SK-N-SH (cell line): ENCODE measurements at regions not wholly inside any gene's neighbourhood (a gene's known extent, or its start where the extent isn't known, plus 50 kb on each side); places are given as distances from the start of the nearest gene placed in this dataset.

ENCODE experiments used
- CTCF ChIA-PET: fragments of 300-600, 350-600 bp; formaldehyde crosslinking; extraction: SDS; loops from one replicate; lab custom pipeline; 2021; lab: Yijun Ruan, JAX
- POLR2A ChIA-PET: fragments of 350-600 bp; sonication (Branson Sonifier 250); formaldehyde crosslinking; extraction: SDS; loops from one replicate; lab custom pipeline; 2020; ENCODE audit warnings: antibody characterized with exemption, inconsistent platforms; lab: Yijun Ruan, JAX
- DNase-seq: peaks from one replicate; pipeline ENCODE4 v3.0.0; 2012
- H2AFZ ChIP-seq: fragments of 200-600 bp; sonication (generic); 2 replicates; pipeline ENCODE4 v1.8.1; 2016; ENCODE audit warnings: antibody characterized with exemption, mild to moderate bottlenecking, low read depth
- H3F3A ChIP-seq: fragments of 200-600 bp; sonication (generic); replicated peaks from 2 replicates; pipeline ENCODE3; 2016; ENCODE audit warnings: antibody characterized with exemption, mild to moderate bottlenecking; ENCODE audit not compliant: insufficient read depth
- H3K27ac ChIP-seq, 2 experiments: fragments of 200-500 bp in 1 of 2; fragments of 200-600 bp in 1 of 2; sonication (Bioruptor generic) in 1 of 2; sonication (generic), shearing (Covaris generic) in 1 of 2; 2 replicates each; pipeline versions ENCODE4 v1.5.1 to v1.6.1; 2014 to 2016; ENCODE audit warnings: low read depth in 2 of 2, inconsistent platforms in 1 of 2, low read length in 1 of 2, mild to moderate bottlenecking in 1 of 2, mixed read lengths in 1 of 2
- H3K27me3 ChIP-seq: fragments of 200-600 bp; sonication (generic), shearing (Covaris generic); 2 replicates; pipeline ENCODE4 v1.6.1; 2016; ENCODE audit warnings: mixed run types; ENCODE audit not compliant: insufficient read depth
- H3K36me3 ChIP-seq, 2 experiments: fragments of 200-500 bp in 1 of 2; fragments of 200-600 bp in 1 of 2; sonication (Bioruptor generic) in 1 of 2; sonication (generic) in 1 of 2; replicated peaks in 1 of 2; 2 replicates each; pipeline versions ENCODE3 to v1.5.1; 2014 to 2016; ENCODE audit warnings: low read length in 1 of 2, mild to moderate bottlenecking in 1 of 2; ENCODE audit not compliant: insufficient read depth in 2 of 2, control insufficient read depth in 1 of 2
- H3K4me1 ChIP-seq, 2 experiments: fragments of 200-500 bp in 1 of 2; fragments of 200-600 bp in 1 of 2; sonication (Bioruptor generic) in 1 of 2; sonication (generic), shearing (Covaris generic) in 1 of 2; 2 replicates each; pipeline versions ENCODE4 v1.5.1 to v1.6.1; 2014 to 2016; ENCODE audit warnings: low read depth in 1 of 2, low read length in 1 of 2, mixed run types in 1 of 2; ENCODE audit not compliant: insufficient read depth in 2 of 2, control insufficient read depth in 1 of 2
- H3K4me2 ChIP-seq: fragments of 200-600 bp; sonication (generic), shearing (Covaris generic); 2 replicates; pipeline ENCODE4 v1.6.1; 2017; ENCODE audit warnings: mixed run types
- H3K4me3 ChIP-seq, 2 experiments: fragments of 200-500 bp in 1 of 2; fragments of 200-600 bp in 1 of 2; sonication (Bioruptor generic) in 1 of 2; sonication (generic), shearing (Covaris generic) in 1 of 2; 2 replicates each; pipeline versions ENCODE4 v1.5.1 to v1.8.1; 2014 to 2016; ENCODE audit warnings: low read depth in 2 of 2, inconsistent platforms in 1 of 2, low read length in 1 of 2, mild to moderate bottlenecking in 1 of 2, mixed read lengths in 1 of 2, moderate library complexity in 1 of 2
- H3K79me2 ChIP-seq: fragments of 200-600 bp; sonication (generic); 2 replicates; pipeline ENCODE4 v1.8.1; 2017; ENCODE audit warnings: mild to moderate bottlenecking; ENCODE audit not compliant: insufficient read depth
- H3K9ac ChIP-seq: fragments of 200-600 bp; sonication (generic); 2 replicates; pipeline ENCODE4 v1.6.1; 2017; ENCODE audit warnings: mixed run types
- H3K9me2 ChIP-seq: fragments of 200-600 bp; sonication (generic); 2 replicates; pipeline ENCODE4 v1.6.1; 2017; ENCODE audit warnings: mixed run types
- H3K9me3 ChIP-seq: fragments of 200-600 bp; sonication (generic); 2 replicates; pipeline ENCODE4 v1.6.1; 2017; ENCODE audit warnings: mixed run types, mild to moderate bottlenecking, moderate library complexity
- H4K20me1 ChIP-seq: fragments of 200-600 bp; sonication (generic); 2 replicates; pipeline ENCODE4 v1.6.1; 2017; ENCODE audit warnings: mild to moderate bottlenecking, mixed run types; ENCODE audit not compliant: insufficient read depth
- CHD2 ChIP-seq: fragments of 150-350 bp; IDR thresholded peaks from 2 replicates; pipeline ENCODE4 v1.6.1; 2018; ENCODE audit warnings: low read length; ENCODE audit not compliant: partially characterized antibody
- CTCF ChIP-seq: fragments of 200-600 bp; sonication (generic); IDR thresholded peaks from 2 replicates; pipeline ENCODE4 v1.6.1; 2017; ENCODE audit warnings: antibody characterized with exemption, mild to moderate bottlenecking, moderate library complexity
- FOSL2 ChIP-seq: IDR thresholded peaks from 2 replicates; pipeline ENCODE4 v1.4.0; 2012; ENCODE audit warnings: low read depth, mild to moderate bottlenecking, moderate library complexity, borderline replicate concordance
- FOXJ3 ChIP-seq: sonication (generic); formaldehyde crosslinking; IDR thresholded peaks from 2 replicates; pipeline ENCODE4 v1.5.1; 2020; ENCODE audit warnings: mild to moderate bottlenecking, missing genetic modification reagents
- GABPA ChIP-seq: IDR thresholded peaks from 2 replicates; pipeline ENCODE4 v1.4.0; 2012; ENCODE audit warnings: low read depth, mild to moderate bottlenecking
- JUND ChIP-seq: IDR thresholded peaks from 2 replicates; pipeline ENCODE4 v1.4.0; 2012
- MEF2A ChIP-seq: IDR thresholded peaks from 2 replicates; pipeline ENCODE4 v1.4.0; 2012; ENCODE audit warnings: low read depth, borderline replicate concordance
- MXI1 ChIP-seq: IDR thresholded peaks from 2 replicates; pipeline ENCODE4 v1.6.1; 2012; ENCODE audit warnings: mild to moderate bottlenecking, low read depth, low read length, improper control_type of control experiment
- RXRA ChIP-seq: IDR thresholded peaks from 2 replicates; pipeline ENCODE4 v1.4.0; 2012; ENCODE audit warnings: low read depth, mild to moderate bottlenecking, borderline replicate concordance
- SIN3A ChIP-seq: IDR thresholded peaks from 2 replicates; pipeline ENCODE4 v1.6.1; 2012; ENCODE audit warnings: low read depth, mild to moderate bottlenecking, low read length, moderate library complexity, borderline replicate concordance
- SMC3 ChIP-seq: IDR thresholded peaks from 2 replicates; pipeline ENCODE4 v1.6.1; 2012; ENCODE audit warnings: low read depth, low read length, improper control_type of control experiment
- TCF12 ChIP-seq: IDR thresholded peaks from 2 replicates; pipeline ENCODE4 v1.4.0; 2012
- TEAD4 ChIP-seq: IDR thresholded peaks from 2 replicates; pipeline ENCODE4 v1.4.0; 2012; ENCODE audit warnings: mild to moderate bottlenecking, borderline replicate concordance; ENCODE audit not compliant: insufficient read depth
- USF2 ChIP-seq: fragments of 150-350 bp; IDR thresholded peaks from 2 replicates; pipeline ENCODE4 v1.6.1; 2017; ENCODE audit warnings: antibody characterized with exemption, low read length, low read depth, borderline replicate concordance
- YY1 ChIP-seq: IDR thresholded peaks from 2 replicates; pipeline ENCODE4 v1.4.0; 2012; ENCODE audit warnings: low read depth, mild to moderate bottlenecking
- WGBS: methylation state at CpG from one replicate; pipeline ENCODE4 v1.1.6; 2017; ENCODE audit warnings: low lambda C conversion rate; 5-methylcytosine and 5-hydroxymethylcytosine counted together
- TF ChIP-seq, protein P1 (sequence below): IDR thresholded peaks from 2 replicates; pipeline ENCODE4 v1.4.0; 2012; ENCODE audit warnings: low read depth, borderline replicate concordance
- TF ChIP-seq, protein P2 (sequence below): fragments of 150-350 bp; IDR thresholded peaks from 2 replicates; pipeline ENCODE4 v1.6.1; 2016; ENCODE audit warnings: mild to moderate bottlenecking, low read depth, low read length
- TF ChIP-seq, protein P3 (sequence below): IDR thresholded peaks from 2 replicates; pipeline ENCODE4; 2012

DNA sequence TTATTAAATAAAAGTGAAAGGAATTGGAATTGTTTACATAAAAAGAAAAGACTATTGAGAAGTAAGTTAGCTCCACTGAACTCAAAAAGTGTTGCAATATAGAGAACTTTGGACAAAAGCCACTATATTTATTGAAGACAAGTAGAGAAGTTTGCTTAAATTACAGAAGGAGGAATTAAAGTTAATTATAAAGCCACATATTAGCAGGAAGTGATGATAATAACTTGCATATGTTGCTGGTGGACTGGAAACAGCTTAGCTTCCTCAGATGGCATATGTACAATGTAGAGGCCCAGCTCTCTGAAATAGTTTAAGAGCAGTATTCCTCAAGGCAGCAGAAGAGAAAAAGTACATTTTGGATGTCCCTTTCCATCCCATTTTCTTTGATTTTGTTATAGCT lies 400.7 kb downstream of the GATA3 start:
- Histone ChIP-seq H3F3A (no peaks in the 10 kb centered on the region), H3K4me1 (no peaks in the 10 kb centered on the region), H3K27me3 (no peaks in the 10 kb centered on the region)
- TF ChIP-seq USF2, result no peak
- no peak for TF ChIP-seq SMC3
- TF ChIP-seq JUND, result no peak
- TF ChIP-seq MEF2A, result no peak
- TF ChIP-seq, protein P1, sequence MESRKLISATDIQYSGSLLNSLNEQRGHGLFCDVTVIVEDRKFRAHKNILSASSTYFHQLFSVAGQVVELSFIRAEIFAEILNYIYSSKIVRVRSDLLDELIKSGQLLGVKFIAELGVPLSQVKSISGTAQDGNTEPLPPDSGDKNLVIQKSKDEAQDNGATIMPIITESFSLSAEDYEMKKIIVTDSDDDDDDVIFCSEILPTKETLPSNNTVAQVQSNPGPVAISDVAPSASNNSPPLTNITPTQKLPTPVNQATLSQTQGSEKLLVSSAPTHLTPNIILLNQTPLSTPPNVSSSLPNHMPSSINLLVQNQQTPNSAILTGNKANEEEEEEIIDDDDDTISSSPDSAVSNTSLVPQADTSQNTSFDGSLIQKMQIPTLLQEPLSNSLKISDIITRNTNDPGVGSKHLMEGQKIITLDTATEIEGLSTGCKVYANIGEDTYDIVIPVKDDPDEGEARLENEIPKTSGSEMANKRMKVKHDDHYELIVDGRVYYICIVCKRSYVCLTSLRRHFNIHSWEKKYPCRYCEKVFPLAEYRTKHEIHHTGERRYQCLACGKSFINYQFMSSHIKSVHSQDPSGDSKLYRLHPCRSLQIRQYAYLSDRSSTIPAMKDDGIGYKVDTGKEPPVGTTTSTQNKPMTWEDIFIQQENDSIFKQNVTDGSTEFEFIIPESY, result no peak
- no peak for TF ChIP-seq MXI1
- TF ChIP-seq, protein P2, sequence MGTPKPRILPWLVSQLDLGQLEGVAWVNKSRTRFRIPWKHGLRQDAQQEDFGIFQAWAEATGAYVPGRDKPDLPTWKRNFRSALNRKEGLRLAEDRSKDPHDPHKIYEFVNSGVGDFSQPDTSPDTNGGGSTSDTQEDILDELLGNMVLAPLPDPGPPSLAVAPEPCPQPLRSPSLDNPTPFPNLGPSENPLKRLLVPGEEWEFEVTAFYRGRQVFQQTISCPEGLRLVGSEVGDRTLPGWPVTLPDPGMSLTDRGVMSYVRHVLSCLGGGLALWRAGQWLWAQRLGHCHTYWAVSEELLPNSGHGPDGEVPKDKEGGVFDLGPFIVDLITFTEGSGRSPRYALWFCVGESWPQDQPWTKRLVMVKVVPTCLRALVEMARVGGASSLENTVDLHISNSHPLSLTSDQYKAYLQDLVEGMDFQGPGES, result no peak
- no peak for TF ChIP-seq TCF12
- no peak for TF ChIP-seq YY1
- TF ChIP-seq CHD2, result no peak
- TF ChIP-seq FOXJ3 (CRISPR knock-in tag), result no peak
- no peak for TF ChIP-seq FOSL2
- TF ChIP-seq, all 33 proteins: peak for 0
- Histone ChIP-seq H3K9me3 (no peaks in the 10 kb centered on the region), H3K36me3 (no peaks in the 10 kb centered on the region), H4K20me1 (no peaks in the 10 kb centered on the region), H3K9ac (no peak overlapping the region), H3K79me2 (no peaks in the 10 kb centered on the region), H3K9me2 (no peaks in the 10 kb centered on the region), H3K4me3 (no peak overlapping the region), H3K4me2 (no peak overlapping the region), H3K27ac (no peak overlapping the region), H2AFZ (no peak overlapping the region)
- DNase-seq, result no peak
- POLR2A ChIA-PET, result no interaction called here
- CTCF ChIA-PET, result interaction anchor here (1.3 kb wide), 1 partner anchor 9 kb away, joined by 7 read pairs; no protein-coding TSS in a partner anchor

GRCh38 chr10:8456386-8456785 lies 401.9 kb downstream of the GATA3 start:
- Histone ChIP-seq H3K27ac (no peak overlapping the region), H3K4me3 (no peak overlapping the region), H3K36me3 (no peaks in the 10 kb centered on the region), H3K79me2 (no peaks in the 10 kb centered on the region), H3K27me3 (no peaks in the 10 kb centered on the region), H3F3A (no peaks in the 10 kb centered on the region), H3K4me2 (no peak overlapping the region), H2AFZ (no peak overlapping the region), H3K9me2 (no peaks in the 10 kb centered on the region), H3K4me1 (no peaks in the 10 kb centered on the region), H3K9ac (no peak overlapping the region), H4K20me1 (no peaks in the 10 kb centered on the region), H3K9me3 (no peaks in the 10 kb centered on the region)
- 39% methylated on average over 3 of the region's 3 CpGs for WGBS
- CTCF ChIA-PET, result interaction anchor here (0.8 kb wide), 1 partner anchor 75 kb away, joined by 3 read pairs; no protein-coding TSS in a partner anchor
- TF ChIP-seq TEAD4 (no peak), YY1 (no peak), CTCF (no peak), RXRA (no peak), SIN3A (no peak), GABPA (no peak)
- TF ChIP-seq, protein P3, sequence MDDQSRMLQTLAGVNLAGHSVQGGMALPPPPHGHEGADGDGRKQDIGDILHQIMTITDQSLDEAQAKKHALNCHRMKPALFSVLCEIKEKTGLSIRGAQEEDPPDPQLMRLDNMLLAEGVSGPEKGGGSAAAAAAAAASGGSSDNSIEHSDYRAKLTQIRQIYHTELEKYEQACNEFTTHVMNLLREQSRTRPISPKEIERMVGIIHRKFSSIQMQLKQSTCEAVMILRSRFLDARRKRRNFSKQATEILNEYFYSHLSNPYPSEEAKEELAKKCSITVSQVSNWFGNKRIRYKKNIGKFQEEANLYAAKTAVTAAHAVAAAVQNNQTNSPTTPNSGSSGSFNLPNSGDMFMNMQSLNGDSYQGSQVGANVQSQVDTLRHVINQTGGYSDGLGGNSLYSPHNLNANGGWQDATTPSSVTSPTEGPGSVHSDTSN, result no peak
- no peak for DNase-seq
- POLR2A ChIA-PET, result no interaction called here
